NCI-H2081 treated with DMSO at 0.1 percent for 48 hours (cell line): ENCODE measurements at regions not wholly inside any gene's neighbourhood (a gene's known extent, or its start where the extent isn't known, plus 50 kb on each side); places are given as distances from the start of the nearest gene placed in this dataset.

Source experiments
- DNase-seq: peaks from one replicate; lab custom pipeline; 2025; lab: John Stamatoyannopoulos, UW

- no peak for DNase-seq
These were observed 77.6 kb upstream of the RAB6C start for GRCh38 chr2:129901754-129902415.

- no peak for DNase-seq
These were observed 76.5 kb upstream of the RAB6C start for GRCh38 chr2:129902731-129903585.

- no peak for DNase-seq
These were observed 75.7 kb upstream of the RAB6C start for GRCh38 chr2:129903586-129904425.

GRCh38 chr2:129904532-129905446, 74.7 kb upstream of the RAB6C start:
- DNase-seq = no peak

GRCh38 chr2:129905664-129906081, 73.8 kb upstream of the RAB6C start:
- DNase-seq = no peak

- DNase-seq = no peak
These were observed 73.2 kb upstream of the RAB6C start for GRCh38 chr2:129906139-129906860.

GRCh38 chr2:129906861-129907235, 72.6 kb upstream of the RAB6C start:
- no peak for DNase-seq

- no peak for DNase-seq
These were observed 72.0 kb upstream of the RAB6C start for GRCh38 chr2:129907256-129907998.

- DNase-seq = no peak
These were observed 70.6 kb upstream of the RAB6C start for GRCh38 chr2:129908721-129909373.

GRCh38 chr2:129909651-129910418, 69.6 kb upstream of the RAB6C start:
- DNase-seq = no peak

- DNase-seq = no peak
These were observed 68.8 kb upstream of the RAB6C start for GRCh38 chr2:129910446-129911362.

- DNase-seq = no peak
These were observed 68.0 kb upstream of the RAB6C start for GRCh38 chr2:129911363-129912065.

GRCh38 chr2:129912066-129912820, 67.2 kb upstream of the RAB6C start:
- DNase-seq = no peak

GRCh38 chr2:129912871-129913694, 66.4 kb upstream of the RAB6C start:
- DNase-seq = no peak
